B cell (primary cell): ENCODE measurements at regions not wholly inside any gene's neighbourhood (a gene's known extent, or its start where the extent isn't known, plus 50 kb on each side); places are given as distances from the start of the nearest gene placed in this dataset.

Source experiments
- ATAC-seq: fragments of 200-7000 bp; cut with Tn5 transposase; one replicate; pipeline ENCODE4 v1.10.0; 2021; ENCODE audit warnings: low read depth, mild to moderate bottlenecking, moderate number of reproducible peaks, moderate library complexity
- CTCF ChIA-PET: fragments of 350-600 bp; sonication (Branson Sonifier 250); formaldehyde crosslinking; loops from one replicate; lab custom pipeline; 2021; ENCODE audit warnings: antibody characterized with exemption, inconsistent platforms; lab: Charles Lee
- POLR2A ChIA-PET: fragments of 350-600 bp; sonication (Branson Sonifier 250); formaldehyde crosslinking; loops from one replicate; lab custom pipeline; 2021; ENCODE audit warnings: antibody characterized with exemption; lab: Charles Lee
- DNase-seq: peaks from one replicate; pipeline ENCODE4 v3.0.0; 2013
- H2AFZ ChIP-seq: 2 replicates; pipeline ENCODE4 v1.6.1; 2012; ENCODE audit warnings: mild to moderate bottlenecking, low read depth, low read length; ENCODE audit not compliant: insufficient read depth, poor library complexity, severe bottlenecking
- H3K27ac ChIP-seq, 2 donors: 1 replicate in 1 of 2; 2 replicates in 1 of 2; pipeline ENCODE4 v1.5.1; 2012 to 2013; ENCODE audit warnings: low read length in 2 of 2, mild to moderate bottlenecking in 2 of 2, moderate library complexity in 1 of 2
- H3K27me3 ChIP-seq, 4 experiments: fragments of 200-600 bp in 1 of 4; sonication (generic) in 1 of 4; replicated peaks in 1 of 4; 1 replicate in 2 of 4; 2 replicates in 2 of 4; pipeline versions ENCODE4 v1.6.1 to v1.7.0; 2013 to 2016; ENCODE audit warnings: low read length in 3 of 4, mild to moderate bottlenecking in 2 of 4, mixed read lengths in 1 of 4, moderate library complexity in 1 of 4; ENCODE audit not compliant: insufficient read depth in 4 of 4, control insufficient read depth in 3 of 4; ENCODE audit errors: control extremely low read depth in 1 of 4
- H3K36me3 ChIP-seq, 2 experiments: replicated peaks in 1 of 2; 1 replicate in 1 of 2; 2 replicates in 1 of 2; pipeline versions ENCODE4 v1.6.1 to v1.7.1; 2013; ENCODE audit warnings: low read length in 1 of 2; ENCODE audit not compliant: insufficient read depth in 2 of 2, control insufficient read depth in 1 of 2; ENCODE audit errors: control extremely low read depth in 1 of 2, extremely low read depth in 1 of 2
- H3K4me1 ChIP-seq, 2 donors: fragments of 200-600 bp in 1 of 2; sonication (generic) in 1 of 2; 1 replicate in 1 of 2; 2 replicates in 1 of 2; pipeline versions ENCODE4 v1.5.1 to v1.6.1; 2013 to 2017; ENCODE audit warnings: low read length in 2 of 2; ENCODE audit not compliant: control insufficient read depth in 2 of 2, insufficient read depth in 2 of 2
- H3K4me2 ChIP-seq: replicated peaks from 2 replicates; pipeline ENCODE3; 2012; ENCODE audit warnings: mild to moderate bottlenecking, low read depth, low read length; ENCODE audit not compliant: poor library complexity, severe bottlenecking
- H3K4me3 ChIP-seq, 5 experiments: fragments of 200-600 bp in 1 of 5; sonication (generic) in 1 of 5; 1 replicate in 3 of 5; 2 replicates in 2 of 5; pipeline versions ENCODE4 v1.5.1 to v1.7.0; 2011 to 2016; ENCODE audit warnings: low read length in 4 of 5, mild to moderate bottlenecking in 4 of 5, low read depth in 2 of 5, control low read depth in 1 of 5, moderate library complexity in 1 of 5; ENCODE audit not compliant: insufficient read depth in 1 of 5; ENCODE audit errors: control extremely low read depth in 1 of 5, extremely low read depth in 1 of 5
- H3K79me2 ChIP-seq: fragments of 200-600 bp; sonication (generic); one replicate; pipeline ENCODE4 v1.6.0; 2016; ENCODE audit warnings: low read length; ENCODE audit not compliant: control insufficient read depth, insufficient read depth
- H3K9ac ChIP-seq: fragments of 200-600 bp; sonication (generic); 2 replicates; pipeline ENCODE4 v1.6.1; 2017; ENCODE audit warnings: mild to moderate bottlenecking, low read length, moderate library complexity
- H3K9me3 ChIP-seq, 3 donors: one replicate each; pipeline versions ENCODE4 v1.6.1 to v1.7.1; 2013; ENCODE audit warnings: low read length in 2 of 3; ENCODE audit not compliant: control insufficient read depth in 2 of 3, insufficient read depth in 1 of 3; ENCODE audit errors: control extremely low read depth in 1 of 3
- H4K20me1 ChIP-seq: 2 replicates; pipeline ENCODE4 v1.6.0; 2012; ENCODE audit warnings: mild to moderate bottlenecking, low read length; ENCODE audit not compliant: insufficient read depth, control insufficient read depth, poor library complexity, severe bottlenecking
- H3K27ac Mint-ChIP-seq: one replicate; pipeline ENCODE4 v1.8.0; 2021; ENCODE audit warnings: mixed read lengths
- H3K27me3 Mint-ChIP-seq: one replicate; pipeline ENCODE4 v1.8.0; 2021; ENCODE audit warnings: mixed read lengths
- H3K4me1 Mint-ChIP-seq: one replicate; pipeline ENCODE4 v1.8.0; 2021; ENCODE audit warnings: mixed read lengths
- H3K4me3 Mint-ChIP-seq: one replicate; pipeline ENCODE4 v1.8.0; 2021; ENCODE audit warnings: mixed read lengths
- H3K9me3 Mint-ChIP-seq: one replicate; pipeline ENCODE4 v1.8.0; 2022; ENCODE audit warnings: mixed read lengths; ENCODE audit not compliant: insufficient read depth
- EZH2 ChIP-seq: IDR thresholded peaks from 2 replicates; pipeline ENCODE4 v1.6.1; 2012; ENCODE audit warnings: borderline replicate concordance, low read depth, mild to moderate bottlenecking, moderate library complexity, low read length; ENCODE audit not compliant: insufficient read depth, poor library complexity, severe bottlenecking
- WGBS: methylation state at CpG from one replicate; pipeline ENCODE4 v1.1.5; 2013; ENCODE audit warnings: missing lambda C conversion rate; ENCODE audit not compliant: insufficient coverage; 5-methylcytosine and 5-hydroxymethylcytosine counted together
- intact Hi-C: fragments of 100-400 bp; cut with micrococcal nuclease; formaldehyde crosslinking; loops from one replicate; pipeline ENCODE4 v1.10.0; 2022
- TF ChIP-seq, protein P1 (sequence below): fragments of 200-600 bp; IDR thresholded peaks from one replicate; pipeline ENCODE4 v1.8.0; 2022; ENCODE audit warnings: antibody characterized with exemption, mild to moderate bottlenecking

DNA sequence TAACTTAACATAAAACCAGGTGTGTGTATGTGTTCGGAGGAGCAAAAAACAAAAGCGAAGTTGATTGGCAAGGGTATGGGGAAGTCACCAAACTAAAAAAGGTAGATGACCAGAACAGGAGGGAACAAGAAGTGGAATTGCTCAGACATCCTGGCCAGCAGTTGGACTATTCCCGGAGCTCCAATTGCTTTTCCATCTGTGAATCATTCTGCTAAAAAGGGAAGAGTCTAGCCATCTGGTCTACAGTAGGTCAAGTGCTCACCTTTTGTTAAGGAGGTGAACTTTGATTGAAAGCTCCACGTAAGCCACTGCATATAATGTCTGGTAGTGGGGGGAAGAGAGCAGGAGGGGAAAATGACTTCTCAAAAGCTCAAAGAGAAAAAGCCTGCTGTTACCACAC, 50.0 kb upstream of the BET1 start:
- DNase-seq (peak; percentile 27), ATAC-seq (no peak)
- Histone ChIP-seq H3K4me1 (peaks cover 50 to 54% of the 10 kb centered on the region in 2 donors), H3K36me3 (no peaks in the 10 kb centered on the region), H2AFZ (peak overlapping the region; percentile 22), H3K27ac (peak overlapping the region; percentile 24 to 89), H3K9ac (no peak overlapping the region), H4K20me1 (no peaks in the 10 kb centered on the region), H3K4me3 (no peak overlapping the region), H3K4me2 (peak overlapping the region; percentile 56), H3K27me3 (no peaks in the 10 kb centered on the region), H3K9me3 (no peaks in the 10 kb centered on the region), H3K79me2 (no peaks in the 10 kb centered on the region)
- H3K9me3 Mint-ChIP-seq = no peaks in the 10 kb centered on the region
- TF ChIP-seq EZH2 = no peak
- TF ChIP-seq, protein P1, sequence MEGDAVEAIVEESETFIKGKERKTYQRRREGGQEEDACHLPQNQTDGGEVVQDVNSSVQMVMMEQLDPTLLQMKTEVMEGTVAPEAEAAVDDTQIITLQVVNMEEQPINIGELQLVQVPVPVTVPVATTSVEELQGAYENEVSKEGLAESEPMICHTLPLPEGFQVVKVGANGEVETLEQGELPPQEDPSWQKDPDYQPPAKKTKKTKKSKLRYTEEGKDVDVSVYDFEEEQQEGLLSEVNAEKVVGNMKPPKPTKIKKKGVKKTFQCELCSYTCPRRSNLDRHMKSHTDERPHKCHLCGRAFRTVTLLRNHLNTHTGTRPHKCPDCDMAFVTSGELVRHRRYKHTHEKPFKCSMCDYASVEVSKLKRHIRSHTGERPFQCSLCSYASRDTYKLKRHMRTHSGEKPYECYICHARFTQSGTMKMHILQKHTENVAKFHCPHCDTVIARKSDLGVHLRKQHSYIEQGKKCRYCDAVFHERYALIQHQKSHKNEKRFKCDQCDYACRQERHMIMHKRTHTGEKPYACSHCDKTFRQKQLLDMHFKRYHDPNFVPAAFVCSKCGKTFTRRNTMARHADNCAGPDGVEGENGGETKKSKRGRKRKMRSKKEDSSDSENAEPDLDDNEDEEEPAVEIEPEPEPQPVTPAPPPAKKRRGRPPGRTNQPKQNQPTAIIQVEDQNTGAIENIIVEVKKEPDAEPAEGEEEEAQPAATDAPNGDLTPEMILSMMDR = no peak
- ChIA-PET POLR2A (no interaction called here), CTCF (interaction anchor here (0.6 to 1.5 kb wide), 4 partner anchors 10 to 554 kb away, joined by 4 to 7 read pairs (median 5); no protein-coding TSS in a partner anchor)
- intact Hi-C loops = loop anchor here (5.0 kb wide), 1 partner anchor 298 kb away; no protein-coding TSS in a partner anchor
- peak overlapping the region; percentile 1 for H3K4me3 Mint-ChIP-seq
- no peaks in the 10 kb centered on the region for H3K27me3 Mint-ChIP-seq
- WGBS = 8% methylated on average over 3 of the region's 4 CpGs
- H3K4me1 Mint-ChIP-seq = peaks cover 53% of the 10 kb centered on the region
- H3K27ac Mint-ChIP-seq = peak overlapping the region; percentile 66

DNA sequence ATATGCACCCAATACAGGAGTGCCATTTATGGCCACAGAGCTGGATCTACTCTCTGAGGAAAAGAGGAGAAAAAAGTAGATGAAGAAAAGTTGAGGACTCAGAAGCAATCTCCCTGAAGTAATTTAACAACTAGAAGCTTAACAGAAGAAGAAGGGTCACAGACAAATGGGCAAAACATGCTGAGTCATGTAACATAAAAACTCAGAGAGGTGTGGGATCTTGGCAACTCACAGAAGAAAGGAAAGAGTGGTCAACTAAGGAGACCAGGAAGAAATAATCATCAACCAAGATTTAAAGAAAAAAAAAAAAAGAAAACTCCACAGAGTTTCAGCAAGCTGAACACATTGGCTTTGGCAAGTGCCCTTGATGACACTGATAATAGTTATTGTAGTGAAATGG, 51.8 kb upstream of the BET1 start:
- H3K9me3 Mint-ChIP-seq = no peaks in the 10 kb centered on the region
- CTCF ChIA-PET = interaction anchor here (0.6 to 2.7 kb wide), 8 partner anchors 8 to 1635 kb away, joined by 3 to 9 read pairs (median 3); no protein-coding TSS in a partner anchor
- no peaks in the 10 kb centered on the region for H3K36me3 ChIP-seq

More for the DNA sequence above, 51.8 kb upstream of the BET1 start:
- no peaks in the 10 kb centered on the region for H3K27me3 ChIP-seq
- no peak overlapping the region for H3K9ac ChIP-seq
- H4K20me1 ChIP-seq = no peaks in the 10 kb centered on the region
- no peak overlapping the region for H3K4me2 ChIP-seq
- Mint-ChIP-seq H3K4me1 (peaks cover 40% of the 10 kb centered on the region), H3K27ac (no peak overlapping the region), H3K27me3 (no peaks in the 10 kb centered on the region), H3K4me3 (no peak overlapping the region)
- no peaks in the 10 kb centered on the region for H3K79me2 ChIP-seq
- TF ChIP-seq, protein P1 = no peak
- TF ChIP-seq EZH2 = no peak
- DNase-seq = no peak
- POLR2A ChIA-PET = no interaction called here
- no peak for ATAC-seq
- H3K9me3 ChIP-seq = no peaks in the 10 kb centered on the region
- H3K27ac ChIP-seq = no peak overlapping the region
- H2AFZ ChIP-seq = no peak overlapping the region
- H3K4me3 ChIP-seq = no peak overlapping the region
- peaks cover 31 to 36% of the 10 kb centered on the region in 2 donors for H3K4me1 ChIP-seq
- intact Hi-C loops = no loop called here
